ENCODE measurements at regions not wholly inside any gene's neighbourhood (a gene's known extent, or its start where the extent isn't known, plus 50 kb on each side); places are given as distances from the start of the nearest gene placed in this dataset.

GRCh38 chr6:44006123-44006871, 121.0 kb downstream of the MRPL14 start:
- no peak for TF ChIP-seq ZNF70 (CRISPR knock-in tag; IDR thresholded peaks at IDR 0.05)
- TF ChIP-seq SNAI2 (CRISPR knock-in tag; IDR thresholded peaks at IDR 0.05): no peak
- TF ChIP-seq RARB (CRISPR knock-in tag; IDR thresholded peaks at IDR 0.05): no peak
- TF ChIP-seq ARNTL (CRISPR knock-in tag; IDR thresholded peaks at IDR 0.05; ENCODE audit: borderline replicate concordance, low read depth): no peak

GRCh38 chr6:44005507-44005903, 121.7 kb downstream of the MRPL14 start:
- no peak for ATAC-seq
- TF ChIP-seq ARNTL (CRISPR knock-in tag; IDR thresholded peaks at IDR 0.05; ENCODE audit: borderline replicate concordance, low read depth) (no peak), ZC3H10 (CRISPR knock-in tag; IDR thresholded peaks at IDR 0.05) (no peak), ZNF565 (CRISPR knock-in tag; conservative IDR thresholded peaks at IDR 0.05; ENCODE audit: low read depth) (no peak), TCF4 (CRISPR knock-in tag; IDR thresholded peaks at IDR 0.05; ENCODE audit: borderline replicate concordance) (no peak), CSRNP3 (CRISPR knock-in tag; IDR thresholded peaks at IDR 0.05) (no peak), SNAI2 (CRISPR knock-in tag; IDR thresholded peaks at IDR 0.05) (no peak), ZNF8 (CRISPR knock-in tag; IDR thresholded peaks at IDR 0.05) (no peak), RARB (CRISPR knock-in tag; IDR thresholded peaks at IDR 0.05) (no peak), CREB5 (CRISPR knock-in tag; IDR thresholded peaks at IDR 0.05; ENCODE audit: low read depth) (no peak), GLIS3 (CRISPR knock-in tag; IDR thresholded peaks at IDR 0.05) (no peak), PATZ1 (CRISPR knock-in tag; IDR thresholded peaks at IDR 0.05; ENCODE audit: borderline replicate concordance) (no peak), ZFP3 (CRISPR knock-in tag; IDR thresholded peaks at IDR 0.05) (no peak)

More at GRCh38 chr6:44006123-44006871, 121.0 kb downstream of the MRPL14 start:
- no peak for ATAC-seq

GRCh38 chr6:44004625-44005506, 122.4 kb downstream of the MRPL14 start:
- TF ChIP-seq ESRRG (CRISPR knock-in tag; IDR thresholded peaks at IDR 0.05) (no peak), OSR1 (CRISPR knock-in tag; IDR thresholded peaks at IDR 0.05) (no peak), CREB5 (CRISPR knock-in tag; IDR thresholded peaks at IDR 0.05; ENCODE audit: low read depth) (no peak), TCF4 (CRISPR knock-in tag; IDR thresholded peaks at IDR 0.05; ENCODE audit: borderline replicate concordance) (no peak), ZFP3 (CRISPR knock-in tag; IDR thresholded peaks at IDR 0.05) (no peak), PATZ1 (CRISPR knock-in tag; IDR thresholded peaks at IDR 0.05; ENCODE audit: borderline replicate concordance) (no peak), PPARA (CRISPR knock-in tag; IDR thresholded peaks at IDR 0.05; ENCODE audit: borderline replicate concordance) (no peak), ZNF8 (CRISPR knock-in tag; IDR thresholded peaks at IDR 0.05) (no peak), ZC3H10 (CRISPR knock-in tag; IDR thresholded peaks at IDR 0.05) (no peak), CSRNP3 (CRISPR knock-in tag; IDR thresholded peaks at IDR 0.05) (no peak), TSHZ2 (CRISPR knock-in tag; IDR thresholded peaks at IDR 0.05) (no peak), ISL1 (CRISPR knock-in tag; IDR thresholded peaks at IDR 0.05) (no peak), POU6F1 (CRISPR knock-in tag; IDR thresholded peaks at IDR 0.05; ENCODE audit: borderline replicate concordance, low read depth) (no peak), ZNF565 (CRISPR knock-in tag; conservative IDR thresholded peaks at IDR 0.05; ENCODE audit: low read depth) (no peak), ZNF70 (CRISPR knock-in tag; IDR thresholded peaks at IDR 0.05) (no peak)
- ATAC-seq: peak; percentile 60
